Left lung (tissue), 4 donors: ENCODE measurements at regions not wholly inside any gene's neighbourhood (a gene's known extent, or its start where the extent isn't known, plus 50 kb on each side); places are given as distances from the start of the nearest gene placed in this dataset.

Experiments
- ATAC-seq: fragments of 200-7000 bp; cut with Tn5 transposase; one replicate; pipeline ENCODE4 v1.9.1; 2020; ENCODE audit warnings: moderate library complexity
- DNase-seq, 4 donors: peaks; one replicate each; pipeline ENCODE4 v3.0.0-alpha.2; 2013 to 2020
- H3K27ac ChIP-seq, 2 donors: fragments of 200-600 bp; sonication (generic) in 1 of 2; one replicate each; pipeline versions ENCODE4 v1.5.0 to v1.8.0; 2020 to 2021
- H3K27me3 ChIP-seq, 2 donors: fragments of 200-600 bp; sonication (generic) in 1 of 2; one replicate each; pipeline versions ENCODE4 v1.5.0 to v1.8.0; 2020 to 2021
- H3K36me3 ChIP-seq, 2 donors: fragments of 200-600 bp; sonication (generic) in 1 of 2; one replicate each; pipeline versions ENCODE4 v1.5.0 to v1.8.0; 2020 to 2021
- H3K4me1 ChIP-seq, 2 donors: fragments of 200-600 bp; one replicate each; pipeline ENCODE4 v1.8.0; 2021
- H3K4me3 ChIP-seq, 2 donors: fragments of 200-600 bp; sonication (generic) in 1 of 2; one replicate each; pipeline versions ENCODE4 v1.5.0 to v1.8.0; 2020 to 2021; ENCODE audit warnings: mild to moderate bottlenecking in 1 of 2
- H3K9me3 ChIP-seq, 2 donors: fragments of 200-600 bp; sonication (generic) in 1 of 2; one replicate each; pipeline versions ENCODE4 v1.5.0 to v1.8.0; 2020 to 2021
- CTCF ChIP-seq, 2 donors: fragments of 200-600 bp; sonication (generic) in 1 of 2; IDR thresholded peaks; one replicate each; pipeline versions ENCODE4 v1.5.0 to v1.8.0; 2021; ENCODE audit warnings: antibody characterized with exemption in 2 of 2
- intact Hi-C, 2 donors: fragments of 100-400 bp; cut with DNase I; formaldehyde crosslinking; loops; one replicate each; pipeline versions ENCODE4 v1.11.2 to v1.14.2; 2022
- donor health status: DM: no; HTN: yes; CAD: no.
- donor health status: DM: no; HTN: no; CAD: no.

- Histone ChIP-seq H3K36me3 (no peaks in the 10 kb centered on the region), H3K4me3 (no peak overlapping the region), H3K4me1 (no peaks in the 10 kb centered on the region), H3K9me3 (no peaks in the 10 kb centered on the region), H3K27ac (no peak overlapping the region), H3K27me3 (no peaks in the 10 kb centered on the region)
- TF ChIP-seq CTCF (IDR thresholded peaks at IDR 0.05) = no peak
- no peak for DNase-seq
- intact Hi-C loops = no loop called here
- ATAC-seq = no peak
Measured at GRCh38 chrX:87376896-87377295, 140.7 kb upstream of the KLHL4 start.

GRCh38 chrX:87388381-87388780, 129.2 kb upstream of the KLHL4 start:
- intact Hi-C loops = no loop called here
- TF ChIP-seq CTCF (IDR thresholded peaks at IDR 0.05) = no peak
- ATAC-seq = no peak
- H3K4me1 ChIP-seq = no peaks in the 10 kb centered on the region
- no peaks in the 10 kb centered on the region for H3K27me3 ChIP-seq
- DNase-seq = no peak
- no peak overlapping the region for H3K27ac ChIP-seq
- no peaks in the 10 kb centered on the region for H3K36me3 ChIP-seq
- no peak overlapping the region for H3K4me3 ChIP-seq
- no peaks in the 10 kb centered on the region for H3K9me3 ChIP-seq

GRCh38 chrX:87391742-87392141, 125.9 kb upstream of the KLHL4 start:
- H3K27ac ChIP-seq = no peak overlapping the region
- H3K9me3 ChIP-seq = no peaks in the 10 kb centered on the region
- intact Hi-C loops = no loop called here
- H3K4me3 ChIP-seq = no peak overlapping the region
- H3K27me3 ChIP-seq = no peaks in the 10 kb centered on the region
- H3K36me3 ChIP-seq = no peaks in the 10 kb centered on the region
- H3K4me1 ChIP-seq = no peaks in the 10 kb centered on the region
- no peak for TF ChIP-seq CTCF (IDR thresholded peaks at IDR 0.05)
- ATAC-seq = no peak
- no peak for DNase-seq

- no peak overlapping the region for H3K27ac ChIP-seq
- no peaks in the 10 kb centered on the region for H3K36me3 ChIP-seq
- DNase-seq (no peak), ATAC-seq (no peak)
- no peaks in the 10 kb centered on the region for H3K27me3 ChIP-seq
- H3K9me3 ChIP-seq = no peaks in the 10 kb centered on the region
- intact Hi-C loops = no loop called here
- TF ChIP-seq CTCF (IDR thresholded peaks at IDR 0.05) = no peak
- no peak overlapping the region for H3K4me3 ChIP-seq
- no peaks in the 10 kb centered on the region for H3K4me1 ChIP-seq
Measured at GRCh38 chrX:87392369-87392768, 125.2 kb upstream of the KLHL4 start.

- no peaks in the 10 kb centered on the region for H3K36me3 ChIP-seq
- ATAC-seq = no peak
- H3K4me1 ChIP-seq = no peaks in the 10 kb centered on the region
- H3K4me3 ChIP-seq = no peak overlapping the region
- H3K27me3 ChIP-seq = no peaks in the 10 kb centered on the region
- intact Hi-C loops = no loop called here
- H3K9me3 ChIP-seq = peaks cover 0 to 2% of the 10 kb centered on the region in 2 donors
- DNase-seq = no peak
- no peak for TF ChIP-seq CTCF (IDR thresholded peaks at IDR 0.05)
- no peak overlapping the region for H3K27ac ChIP-seq
Measured at GRCh38 chrX:87397103-87397886, 120.3 kb upstream of the KLHL4 start.
